ENCODE measurements at regions not wholly inside any gene's neighbourhood (a gene's known extent, or its start where the extent isn't known, plus 50 kb on each side); places are given as distances from the start of the nearest gene placed in this dataset.
"Not testable (repeated sequence)": the region's sequence is repeated elsewhere in the genome, so short reads cannot be mapped to it uniquely, and the experiment has no call there.

GRCh38 chr1:228669242-228669585 lies 66.1 kb upstream of the RHOU start:
- peak; percentile 66 for DNase-seq

- DNase-seq, result not testable (repeated sequence)
Measured at GRCh38 chr1:228681076-228681565, 54.2 kb upstream of the RHOU start.

- DNase-seq, result no peak
Measured at GRCh38 chr1:228683428-228683827, 51.9 kb upstream of the RHOU start.

GRCh38 chr1:228684607-228685006 lies 50.7 kb upstream of the RHOU start:
- no peak for DNase-seq

GRCh38 chr1:228685081-228685660 lies 50.1 kb upstream of the RHOU start:
- no peak for DNase-seq
